Esophagus muscularis mucosa (tissue), 4 donors: ENCODE measurements at regions not wholly inside any gene's neighbourhood (a gene's known extent, or its start where the extent isn't known, plus 50 kb on each side); places are given as distances from the start of the nearest gene placed in this dataset.

Experiments used
- DNase-seq: peaks from one replicate; pipeline ENCODE4 v3.0.0-alpha.2; 2017; ENCODE audit errors: extremely low spot score
- H3K27ac ChIP-seq, 4 donors: fragments of 200-600 bp; sonication (generic); replicated peaks in 1 of 4; 1 replicate in 3 of 4; 2 replicates in 1 of 4; pipeline ENCODE4 v1.5.1; 2016 to 2019; ENCODE audit warnings: mild to moderate bottlenecking in 1 of 4
- H3K27me3 ChIP-seq, 4 donors: fragments of 200-600 bp; sonication (generic); one replicate each; pipeline versions ENCODE4 v1.5.1 to v1.6.0; 2016 to 2019
- H3K36me3 ChIP-seq, 4 donors: fragments of 200-600 bp; sonication (generic); one replicate each; pipeline ENCODE4 v1.5.1; 2016 to 2019
- H3K4me1 ChIP-seq, 4 donors: fragments of 200-600 bp; sonication (generic); one replicate each; pipeline ENCODE4 v1.5.1; 2016 to 2019
- H3K4me3 ChIP-seq, 4 donors: fragments of 200-600 bp; sonication (generic); 1 replicate in 2 of 4; 2 replicates in 2 of 4; pipeline ENCODE4 v1.5.1; 2016 to 2019; ENCODE audit warnings: mild to moderate bottlenecking in 4 of 4, moderate library complexity in 1 of 4
- H3K9me3 ChIP-seq, 4 donors: fragments of 200-600 bp; sonication (generic); 1 replicate in 3 of 4; 2 replicates in 1 of 4; pipeline ENCODE4 v1.5.1; 2016 to 2019
- EP300 ChIP-seq: sonication (generic); formaldehyde crosslinking; IDR thresholded peaks from one replicate; pipeline ENCODE4 v1.6.1; 2017; ENCODE audit warnings: antibody characterized with exemption
- POLR2A ChIP-seq: fragments of 450-650 bp; IDR thresholded peaks from one replicate; pipeline ENCODE4 v1.6.1; 2017; ENCODE audit warnings: antibody characterized with exemption, moderate library complexity, mild to moderate bottlenecking, low read depth
- POLR2AphosphoS5 ChIP-seq, 2 donors: sonication (generic); formaldehyde crosslinking; IDR thresholded peaks; one replicate each; pipeline ENCODE4 v1.6.1; 2017; ENCODE audit warnings: antibody characterized with exemption in 2 of 2
- WGBS: methylation state at CpG from one replicate; pipeline ENCODE4 v1.1.5; 2018; 5-methylcytosine and 5-hydroxymethylcytosine counted together
- intact Hi-C: fragments of 100-400 bp; cut with DNase I; formaldehyde crosslinking; loops from one replicate; pipeline ENCODE4 v1.15.1; 2023
- TF ChIP-seq, protein P1 (sequence below), 3 experiments: fragments of 200-600 bp in 2 of 3; fragments of 450-650 bp in 1 of 3; sonication (generic) in 2 of 3; IDR thresholded peaks; one replicate each; pipeline ENCODE4 v1.5.1; 2017 to 2019; ENCODE audit warnings: antibody characterized with exemption in 3 of 3, mild to moderate bottlenecking in 2 of 3, moderate library complexity in 1 of 3

DNA sequence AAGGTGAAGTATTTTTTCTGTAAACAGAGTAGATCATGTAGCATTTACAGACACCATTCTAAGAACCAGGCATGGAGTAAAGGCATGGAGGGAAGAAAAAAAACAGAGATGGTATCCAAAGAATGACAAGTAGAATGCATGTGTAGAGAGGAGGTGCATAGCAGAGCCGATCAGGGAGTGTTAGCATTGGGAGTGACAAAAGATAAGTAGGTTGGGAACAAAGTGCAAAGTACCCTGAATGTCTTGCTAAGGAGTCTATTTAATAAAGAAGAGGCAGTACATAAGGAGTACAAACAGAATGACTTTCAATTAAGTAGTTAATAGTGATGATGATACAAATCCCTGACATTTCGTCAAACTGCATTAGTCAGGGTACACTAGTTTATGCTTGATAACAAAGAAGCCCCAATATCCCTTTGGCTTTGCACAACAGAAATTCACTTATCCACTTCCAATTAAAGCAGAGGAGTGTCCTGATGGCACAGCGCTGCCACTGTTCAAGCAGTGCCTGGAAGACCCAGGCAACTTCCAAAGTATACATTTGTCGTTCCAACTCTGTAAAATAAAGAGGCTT, 371.5 kb downstream of the TNS3 start:
- WGBS, result 34% methylated on average over 4 of the region's 4 CpGs
- H3K27ac ChIP-seq, result no peak overlapping the region
- intact Hi-C loops, result no loop called here
- DNase-seq, result no peak
- H3K27me3 ChIP-seq, result no peaks in the 10 kb centered on the region
- H3K9me3 ChIP-seq, result peaks cover 0 to 9% (median 0%) of the 10 kb centered on the region in 4 donors
- no peak overlapping the region for H3K4me3 ChIP-seq
- no peak for TF ChIP-seq EP300
- TF ChIP-seq, protein P1, sequence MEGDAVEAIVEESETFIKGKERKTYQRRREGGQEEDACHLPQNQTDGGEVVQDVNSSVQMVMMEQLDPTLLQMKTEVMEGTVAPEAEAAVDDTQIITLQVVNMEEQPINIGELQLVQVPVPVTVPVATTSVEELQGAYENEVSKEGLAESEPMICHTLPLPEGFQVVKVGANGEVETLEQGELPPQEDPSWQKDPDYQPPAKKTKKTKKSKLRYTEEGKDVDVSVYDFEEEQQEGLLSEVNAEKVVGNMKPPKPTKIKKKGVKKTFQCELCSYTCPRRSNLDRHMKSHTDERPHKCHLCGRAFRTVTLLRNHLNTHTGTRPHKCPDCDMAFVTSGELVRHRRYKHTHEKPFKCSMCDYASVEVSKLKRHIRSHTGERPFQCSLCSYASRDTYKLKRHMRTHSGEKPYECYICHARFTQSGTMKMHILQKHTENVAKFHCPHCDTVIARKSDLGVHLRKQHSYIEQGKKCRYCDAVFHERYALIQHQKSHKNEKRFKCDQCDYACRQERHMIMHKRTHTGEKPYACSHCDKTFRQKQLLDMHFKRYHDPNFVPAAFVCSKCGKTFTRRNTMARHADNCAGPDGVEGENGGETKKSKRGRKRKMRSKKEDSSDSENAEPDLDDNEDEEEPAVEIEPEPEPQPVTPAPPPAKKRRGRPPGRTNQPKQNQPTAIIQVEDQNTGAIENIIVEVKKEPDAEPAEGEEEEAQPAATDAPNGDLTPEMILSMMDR (IDR thresholded peaks at IDR 0.05), result no peak
- no peak for TF ChIP-seq POLR2AphosphoS5 (IDR thresholded peaks at IDR 0.05)
- TF ChIP-seq POLR2A, result no peak
- no peaks in the 10 kb centered on the region for H3K36me3 ChIP-seq
- peaks cover 6 to 34% (median 30%) of the 10 kb centered on the region in 4 donors for H3K4me1 ChIP-seq

DNA sequence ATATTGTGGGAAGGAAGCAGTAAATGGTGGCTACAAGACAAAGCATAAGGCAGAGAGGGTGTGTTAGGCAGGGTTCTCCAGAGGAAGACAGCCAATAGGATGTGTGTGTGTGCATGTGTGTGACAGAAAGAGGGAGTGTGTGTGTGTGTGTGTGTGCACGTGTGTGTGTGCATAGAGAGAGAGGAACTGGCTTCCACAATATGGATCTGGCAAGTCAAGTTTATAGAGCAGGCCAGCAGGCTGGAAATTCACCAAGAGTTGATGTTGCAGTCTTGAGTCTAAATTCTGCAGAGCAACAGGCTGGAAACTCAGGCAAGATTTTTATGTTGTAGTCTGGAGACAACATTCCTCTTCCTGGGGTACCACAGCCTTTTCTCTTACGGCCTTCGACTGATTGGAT, 374.0 kb downstream of the TNS3 start:
- Histone ChIP-seq H3K36me3 (no peaks in the 10 kb centered on the region), H3K4me1 (peaks cover 0 to 18% (median 14%) of the 10 kb centered on the region in 4 donors), H3K27ac (no peak overlapping the region), H3K27me3 (no peaks in the 10 kb centered on the region), H3K9me3 (peaks cover 0 to 9% (median 0%) of the 10 kb centered on the region in 4 donors), H3K4me3 (no peak overlapping the region)
- no peak for DNase-seq
- intact Hi-C loops, result no loop called here
- WGBS, result 82% methylated on average over 3 of the region's 3 CpGs
- no peak for TF ChIP-seq EP300
- TF ChIP-seq, protein P1 (IDR thresholded peaks at IDR 0.05), result no peak
- no peak for TF ChIP-seq POLR2AphosphoS5 (IDR thresholded peaks at IDR 0.05)
- TF ChIP-seq POLR2A, result no peak

DNA sequence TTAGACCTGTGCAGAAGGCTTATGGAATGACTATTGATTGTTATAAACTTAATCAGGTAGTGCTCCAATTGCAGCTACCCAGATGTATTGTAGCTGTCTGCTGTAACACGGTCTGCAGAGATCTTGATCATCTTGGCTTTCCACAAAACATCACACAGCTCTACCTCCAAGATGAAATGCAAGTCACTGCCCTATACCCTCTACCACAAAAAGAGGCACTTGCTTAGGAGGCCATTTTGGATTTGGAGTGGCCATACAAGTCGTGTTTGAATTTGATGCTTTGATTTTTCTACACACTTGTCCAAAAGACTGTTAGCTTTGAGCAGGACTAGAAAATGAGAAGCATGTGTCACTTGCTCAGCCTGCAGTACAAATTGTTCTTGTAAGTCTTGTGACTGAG, 377.2 kb downstream of the TNS3 start:
- TF ChIP-seq POLR2A (no peak), EP300 (no peak)
- WGBS, result 90% methylated on average over 2 of the region's 2 CpGs
- Histone ChIP-seq H3K27ac (no peak overlapping the region), H3K27me3 (no peaks in the 10 kb centered on the region), H3K4me1 (no peaks in the 10 kb centered on the region), H3K9me3 (no peaks in the 10 kb centered on the region), H3K36me3 (no peaks in the 10 kb centered on the region), H3K4me3 (no peak overlapping the region)
- DNase-seq, result no peak
- intact Hi-C loops, result no loop called here

DNA sequence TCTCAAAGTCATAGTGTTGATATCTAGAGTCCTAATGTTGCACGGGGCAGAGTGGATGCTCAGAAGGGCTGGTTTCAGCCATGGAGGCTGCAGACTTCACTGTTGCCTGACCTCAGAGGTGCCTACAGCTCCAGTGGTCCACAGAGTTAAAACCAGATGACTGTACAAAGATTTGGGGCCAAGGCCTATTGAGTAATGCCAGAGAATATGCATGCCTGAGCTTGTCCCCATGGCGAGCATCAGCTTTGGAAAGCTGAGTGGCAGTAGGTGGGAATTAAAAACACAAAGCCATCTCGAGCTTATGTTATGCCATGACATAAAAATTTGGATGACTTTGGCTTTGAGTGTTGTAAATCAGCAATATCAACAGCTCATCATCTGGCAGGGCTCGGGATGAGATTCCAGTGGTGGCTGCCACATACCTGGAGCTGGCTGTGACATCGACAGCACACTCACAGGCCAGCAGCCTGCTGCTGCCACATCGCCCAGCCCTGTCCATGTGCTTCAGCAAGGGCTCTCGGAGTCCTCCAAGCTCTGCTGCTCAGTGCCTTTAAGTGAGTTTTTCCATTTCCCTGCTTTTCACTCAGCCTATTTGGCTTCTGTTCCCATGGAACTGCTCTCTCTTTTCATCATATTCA, 379.6 kb downstream of the TNS3 start:
- TF ChIP-seq POLR2A (no peak), EP300 (no peak), POLR2AphosphoS5 (IDR thresholded peaks at IDR 0.05) (no peak)
- TF ChIP-seq, protein P1 (IDR thresholded peaks at IDR 0.05), result no peak
- no peak overlapping the region for H3K27ac ChIP-seq
- H3K4me1 ChIP-seq, result no peaks in the 10 kb centered on the region
- intact Hi-C loops, result no loop called here
- no peaks in the 10 kb centered on the region for H3K9me3 ChIP-seq
- H3K4me3 ChIP-seq, result no peak overlapping the region
- no peaks in the 10 kb centered on the region for H3K27me3 ChIP-seq
- 78% methylated on average over 7 of the region's 7 CpGs for WGBS
- no peaks in the 10 kb centered on the region for H3K36me3 ChIP-seq
- no peak for DNase-seq

DNA sequence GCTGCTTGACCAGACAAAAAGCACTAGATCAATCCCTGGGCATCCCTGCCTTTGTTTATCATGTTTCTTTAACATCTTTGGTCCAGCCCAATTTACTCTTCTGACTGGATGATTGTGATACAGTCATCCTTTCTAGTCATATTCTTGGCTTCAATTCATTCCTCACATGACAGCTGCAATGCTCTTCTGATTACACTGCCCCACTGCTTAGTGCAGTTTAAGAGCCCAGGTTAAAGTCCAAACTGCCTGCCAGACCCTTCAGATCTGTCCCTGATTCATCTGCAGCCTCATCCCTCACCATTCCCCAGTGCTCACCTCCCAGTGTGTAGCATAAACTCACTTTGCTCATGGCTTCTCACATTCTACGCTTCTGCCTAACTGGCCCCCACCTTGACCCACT, 383.8 kb downstream of the TNS3 start:
- DNase-seq, result no peak
- no peak for TF ChIP-seq POLR2A
- TF ChIP-seq, protein P1 (IDR thresholded peaks at IDR 0.05), result no peak
- TF ChIP-seq EP300, result no peak
- TF ChIP-seq POLR2AphosphoS5 (IDR thresholded peaks at IDR 0.05), result no peak
- Histone ChIP-seq H3K27me3 (no peaks in the 10 kb centered on the region), H3K9me3 (no peaks in the 10 kb centered on the region), H3K4me3 (no peak overlapping the region), H3K36me3 (no peaks in the 10 kb centered on the region), H3K27ac (no peak overlapping the region), H3K4me1 (peaks cover 0 to 4% (median 0%) of the 10 kb centered on the region in 4 donors)
- 100% methylated on average over 1 of the region's 1 CpG for WGBS
- intact Hi-C loops, result no loop called here
